AG10803 (cell line): ENCODE measurements at regions not wholly inside any gene's neighbourhood (a gene's known extent, or its start where the extent isn't known, plus 50 kb on each side); places are given as distances from the start of the nearest gene placed in this dataset.

Experiments
- DNase-seq: peaks from one replicate; pipeline ENCODE4 v3.0.0; 2010; ENCODE audit warnings: low read depth
- H3K4me3 ChIP-seq: 2 replicates; pipeline ENCODE4 v1.5.1; 2011; ENCODE audit warnings: mild to moderate bottlenecking, low read length, control low read depth
- CTCF ChIP-seq: conservative IDR thresholded peaks from 2 replicates; pipeline ENCODE4 v1.5.1; 2011; ENCODE audit warnings: mild to moderate bottlenecking, low read length, control low read depth, inconsistent platforms

- no peak overlapping the region for H3K4me3 ChIP-seq
- TF ChIP-seq CTCF = no peak
- peak; percentile 86 for DNase-seq
These were observed 297.8 kb downstream of the GADD45G start for GRCh38 chr9:89902450-89903140.

GRCh38 chr9:89903141-89903475 lies 298.3 kb downstream of the GADD45G start:
- DNase-seq = no peak
- H3K4me3 ChIP-seq = no peak overlapping the region
- TF ChIP-seq CTCF = no peak

GRCh38 chr9:89905606-89906338 lies 301.0 kb downstream of the GADD45G start:
- DNase-seq = no peak
- TF ChIP-seq CTCF = no peak
- no peak overlapping the region for H3K4me3 ChIP-seq

- peak; percentile 61 for DNase-seq
- H3K4me3 ChIP-seq = no peak overlapping the region
- TF ChIP-seq CTCF = no peak
These were observed 307.2 kb downstream of the GADD45G start for GRCh38 chr9:89911721-89912604.

- H3K4me3 ChIP-seq = no peak overlapping the region
- DNase-seq = no peak
- no peak for TF ChIP-seq CTCF
These were observed 307.8 kb downstream of the GADD45G start for GRCh38 chr9:89912605-89912953.

- no peak for DNase-seq
- no peak overlapping the region for H3K4me3 ChIP-seq
- TF ChIP-seq CTCF = no peak
These were observed 310.4 kb downstream of the GADD45G start for GRCh38 chr9:89915187-89915586.
